ELF-1 (cell line): ENCODE measurements at regions not wholly inside any gene's neighbourhood (a gene's known extent, or its start where the extent isn't known, plus 50 kb on each side); places are given as distances from the start of the nearest gene placed in this dataset.
"Not testable (repeated sequence)": the region's sequence is repeated elsewhere in the genome, so short reads cannot be mapped to it uniquely, and the experiment has no call there.

Experiments used
- DNase-seq: peaks from one replicate; pipeline ENCODE4 v3.0.0-alpha.2; 2016; ENCODE audit warnings: low read depth, low spot score

DNA sequence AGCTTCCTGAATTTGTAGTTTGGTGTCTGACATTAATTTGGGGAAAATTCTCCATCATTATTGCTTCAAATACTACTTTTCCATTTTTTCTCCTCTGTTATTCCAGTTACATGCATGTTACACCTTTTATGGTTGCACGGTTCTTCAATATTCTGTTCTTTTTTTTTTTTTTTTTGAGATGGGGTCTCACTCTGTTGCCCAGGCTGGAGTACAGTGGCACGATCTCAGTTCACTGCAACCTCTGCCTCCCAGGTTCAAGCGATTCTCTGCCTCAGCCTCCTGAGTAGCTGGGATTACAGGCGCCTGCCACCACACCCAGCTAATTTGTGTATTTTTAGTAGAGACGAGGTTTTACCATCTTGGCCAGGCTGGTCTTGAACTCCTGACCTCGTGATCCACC, 109.4 kb upstream of the XIST start:
- DNase-seq, result not testable (repeated sequence)

- DNase-seq, result no peak
Observed at GRCh38 chrX:73944563-73944908, 92.0 kb upstream of the XIST start.

GRCh38 chrX:73943693-73944562, 91.4 kb upstream of the XIST start:
- peak; percentile 97 for DNase-seq

DNA sequence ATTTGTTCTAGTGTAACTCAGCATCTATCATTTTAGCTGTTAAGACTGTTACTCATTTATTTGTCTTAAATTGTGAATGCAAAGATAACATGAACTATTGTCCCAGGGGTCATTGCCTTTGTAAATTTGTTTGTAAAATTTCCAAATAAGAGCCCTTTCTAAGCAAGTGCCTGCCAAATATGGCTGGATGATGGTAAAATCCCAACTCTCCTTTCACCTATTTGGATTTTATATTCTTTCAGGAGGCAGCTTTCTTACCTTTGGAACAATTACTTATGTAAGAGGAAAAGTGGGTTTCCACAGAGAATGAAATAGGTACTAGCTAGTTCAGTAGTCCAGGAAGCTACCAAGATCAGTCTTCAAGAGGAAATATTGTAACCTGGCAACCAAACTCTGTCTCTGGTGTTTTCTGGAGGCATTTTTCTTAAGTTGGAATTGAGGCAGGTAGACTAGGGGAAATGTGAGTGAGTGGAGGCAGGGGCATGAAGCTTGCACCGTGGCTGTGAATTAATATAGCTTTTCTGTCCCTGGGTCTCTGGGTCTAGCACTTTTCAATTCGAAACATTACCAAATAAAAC, 88.5 kb upstream of the XIST start:
- no peak for DNase-seq

- DNase-seq, result not testable (repeated sequence)
Observed at GRCh38 chrX:73937843-73938242, 85.3 kb upstream of the XIST start.

DNA sequence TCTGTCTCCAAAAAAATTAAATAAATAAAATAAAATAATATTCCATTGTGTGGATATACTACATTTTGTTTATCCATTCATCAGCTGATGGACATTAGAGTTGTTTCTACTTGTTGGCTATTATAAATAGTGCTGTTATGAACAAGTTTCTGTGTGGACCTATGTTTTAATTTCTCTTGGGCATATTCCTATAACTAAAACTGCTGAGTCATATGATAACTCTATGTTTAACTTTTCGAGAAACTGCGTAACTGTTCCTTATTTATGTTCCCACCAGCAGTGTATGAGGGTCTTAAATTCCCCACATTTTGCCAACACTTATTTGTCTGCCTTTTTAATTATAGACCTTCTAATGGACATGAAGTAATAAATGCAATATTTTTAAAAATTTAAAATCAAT, 80.0 kb upstream of the XIST start:
- DNase-seq, result no peak

- DNase-seq, result no peak
Observed at GRCh38 chrX:73930300-73930699, 77.8 kb upstream of the XIST start.

DNA sequence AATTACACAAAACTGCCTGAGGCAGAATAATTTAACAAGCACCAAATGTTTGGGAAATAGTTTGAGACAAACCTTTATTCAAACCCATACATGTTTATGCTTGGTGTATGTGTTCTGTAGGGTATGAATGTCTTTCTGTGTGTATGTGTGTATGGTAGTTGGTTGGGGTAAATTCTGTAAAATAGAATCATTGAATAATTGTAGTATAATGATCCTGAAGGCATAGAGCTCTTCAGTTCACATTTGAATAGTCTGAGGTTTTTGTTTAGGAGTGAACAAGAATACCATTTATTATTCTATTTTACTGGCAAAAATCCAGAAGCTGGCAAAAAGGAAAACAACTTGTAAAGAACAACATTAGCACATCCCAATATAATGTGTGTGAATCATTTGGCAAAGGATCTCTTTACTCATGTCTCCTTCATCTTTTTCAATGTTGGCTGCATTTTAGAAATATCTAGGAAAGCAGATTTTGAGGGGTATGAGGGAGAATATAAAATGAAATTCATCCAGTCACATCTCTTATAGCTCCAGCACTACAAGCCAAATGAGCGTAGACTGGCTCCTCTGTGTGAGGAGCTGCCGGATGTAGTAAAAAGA, 70.4 kb upstream of the XIST start:
- no peak for DNase-seq

- peak; percentile 77 for DNase-seq
Observed at GRCh38 chrX:73916931-73917667, 64.6 kb upstream of the XIST start.

- DNase-seq, result no peak
Observed at GRCh38 chrX:73916489-73916888, 64.0 kb upstream of the XIST start.

- not testable (repeated sequence) for DNase-seq
Observed at GRCh38 chrX:73914792-73915191, 62.3 kb upstream of the XIST start.

DNA sequence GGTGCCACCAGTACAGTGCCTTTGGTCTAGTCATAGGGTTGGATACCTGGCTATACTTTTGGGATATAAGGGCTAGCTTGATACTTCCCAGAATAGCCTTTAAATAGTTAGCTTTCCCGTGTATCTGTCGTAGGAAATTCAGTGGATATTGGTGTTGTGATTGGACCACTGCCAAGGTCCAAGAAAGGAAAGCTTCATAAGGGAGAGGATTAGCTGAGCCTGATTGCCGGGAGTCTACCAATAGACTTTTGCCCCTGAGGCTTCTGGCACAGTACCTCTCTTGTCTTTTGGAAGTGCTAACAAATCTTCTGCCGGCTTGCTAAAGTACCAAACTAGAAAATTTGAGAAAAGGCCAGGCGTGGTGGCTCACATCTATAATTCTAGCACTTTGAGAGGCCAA, 61.1 kb upstream of the XIST start:
- no peak for DNase-seq

DNA sequence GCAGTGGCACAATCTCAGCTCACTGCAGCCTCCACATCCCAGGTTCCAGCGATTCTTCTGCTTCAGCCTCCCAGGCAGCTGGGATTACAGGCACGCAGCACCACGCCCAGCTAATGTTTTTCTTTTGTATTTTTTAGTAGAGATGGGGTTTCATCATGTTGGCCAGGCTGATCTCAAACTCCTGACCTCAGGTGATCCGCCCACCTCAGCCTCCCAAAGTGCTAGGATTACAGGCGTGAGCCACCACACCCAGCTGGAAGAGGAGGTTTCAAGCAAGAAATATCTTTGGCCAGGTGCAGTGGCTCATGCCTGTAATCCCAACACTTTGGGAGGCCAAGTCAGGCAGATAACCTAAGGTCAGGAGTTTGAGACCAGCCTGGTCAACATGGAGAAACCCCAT, 59.4 kb upstream of the XIST start:
- not testable (repeated sequence) for DNase-seq

GRCh38 chrX:73905749-73906374, 53.3 kb upstream of the XIST start:
- DNase-seq, result not testable (repeated sequence)

DNA sequence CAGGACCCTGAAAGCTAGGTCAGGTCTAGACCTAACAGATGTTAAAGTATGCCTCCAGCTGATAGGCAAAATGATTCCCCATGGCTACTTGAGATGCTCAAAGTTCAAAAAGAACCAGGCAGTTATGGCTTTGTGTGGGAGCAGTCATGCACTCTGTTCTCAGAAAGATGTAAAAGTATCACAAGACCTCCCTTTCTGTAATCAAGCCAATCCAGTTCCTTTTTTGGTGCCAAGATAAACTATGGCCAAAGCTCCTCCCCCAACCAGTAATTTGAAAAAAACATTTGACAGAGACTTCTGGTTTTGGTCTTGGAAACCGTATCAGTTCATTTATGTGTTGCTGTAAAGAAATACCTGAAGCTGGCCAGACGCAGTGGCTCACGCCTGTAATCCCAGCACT, 51.4 kb upstream of the XIST start:
- no peak for DNase-seq
